C4-2B (cell line): ENCODE measurements at regions not wholly inside any gene's neighbourhood (a gene's known extent, or its start where the extent isn't known, plus 50 kb on each side); places are given as distances from the start of the nearest gene placed in this dataset.

Experiments used
- CTCF ChIP-seq: fragments of 450-650 bp; conservative IDR thresholded peaks from 2 replicates; pipeline ENCODE4 v1.5.1; 2017; ENCODE audit warnings: mild to moderate bottlenecking
- ZFX ChIP-seq: fragments of 450-650 bp; IDR thresholded peaks from 2 replicates; pipeline ENCODE4 v1.6.1; 2017

GRCh38 chr7:22557167-22557566, 57.2 kb upstream of the STEAP1B start:
- TF ChIP-seq CTCF: no peak
- no peak for TF ChIP-seq ZFX
